ENCODE measurements at regions not wholly inside any gene's neighbourhood (a gene's known extent, or its start where the extent isn't known, plus 50 kb on each side); places are given as distances from the start of the nearest gene placed in this dataset.

- H3K27ac ChIP-seq = no peak overlapping the region
- no peaks in the 10 kb centered on the region for H3K27me3 ChIP-seq
- no peaks in the 10 kb centered on the region for H4K20me1 ChIP-seq
- TF ChIP-seq Cebpa-rat (IDR thresholded peaks at IDR 0.05) = no peak
- no peaks in the 10 kb centered on the region for H3K4me1 ChIP-seq
- H3K36me3 ChIP-seq = no peaks in the 10 kb centered on the region
- H3K9me3 ChIP-seq (replicated peaks in 1 of 11) = peaks cover 0 to 5% (median 0%) of the 10 kb centered on the region in 11 experiments; a peak in 2 of 22 replicates
- no peak overlapping the region for H3K4me3 ChIP-seq
- H3K4me2 ChIP-seq = no peak overlapping the region
- H3K9ac ChIP-seq = no peak overlapping the region
Observed at GRCh38 chr5:136538534-136538933, 173.2 kb upstream of the TRPC7 start.

GRCh38 chr5:136529081-136529480, 163.7 kb upstream of the TRPC7 start:
- H3K4me1 ChIP-seq = peaks cover 0 to 14% (median 0%) of the 10 kb centered on the region in 10 experiments; a peak in 4 of 20 replicates
- H3K9ac ChIP-seq = no peak overlapping the region
- no peak overlapping the region for H3K27ac ChIP-seq
- H3K27me3 ChIP-seq = peaks cover 0 to 4% (median 0%) of the 10 kb centered on the region in 11 experiments; a peak in 1 of 22 replicates
- H3K36me3 ChIP-seq = no peaks in the 10 kb centered on the region
- H3K4me2 ChIP-seq = 0 out of 22 replicates have a peak overlapping the region, but pooled peaks of 1 of the 11 experiments have one; percentile 16
- 0 out of 22 replicates have a peak, but pooled peaks cover 0 to under 1% (median 0%) of the 10 kb centered on the region in 11 experiments for H3K9me3 ChIP-seq (replicated peaks in 1 of 11)
- H4K20me1 ChIP-seq = no peaks in the 10 kb centered on the region
- no peak overlapping the region for H3K4me3 ChIP-seq
- TF ChIP-seq Cebpa-rat (IDR thresholded peaks at IDR 0.05) = no peak

GRCh38 chr5:136528481-136529030, 163.2 kb upstream of the TRPC7 start:
- peak overlapping the region in 1 of 11 experiments; percentile 16; a peak in 2 of 22 replicates for H3K4me2 ChIP-seq
- H4K20me1 ChIP-seq = no peaks in the 10 kb centered on the region
- H3K27ac ChIP-seq = no peak overlapping the region
- no peak for TF ChIP-seq Cebpa-rat (IDR thresholded peaks at IDR 0.05)
- H3K27me3 ChIP-seq = peaks cover 0 to 4% (median 0%) of the 10 kb centered on the region in 11 experiments; a peak in 1 of 22 replicates
- H3K4me3 ChIP-seq = no peak overlapping the region
- H3K4me1 ChIP-seq = peaks cover 0 to 14% (median 0%) of the 10 kb centered on the region in 10 experiments; a peak in 4 of 20 replicates
- no peaks in the 10 kb centered on the region for H3K36me3 ChIP-seq
- peaks cover 0 to 5% (median 0%) of the 10 kb centered on the region in 11 experiments; a peak in 2 of 22 replicates for H3K9me3 ChIP-seq (replicated peaks in 1 of 11)
- no peak overlapping the region for H3K9ac ChIP-seq

GRCh38 chr5:136527311-136527710, 162.0 kb upstream of the TRPC7 start:
- no peak overlapping the region for H3K9ac ChIP-seq
- no peaks in the 10 kb centered on the region for H3K36me3 ChIP-seq
- no peak overlapping the region for H3K4me3 ChIP-seq
- no peaks in the 10 kb centered on the region for H4K20me1 ChIP-seq
- no peak overlapping the region for H3K4me2 ChIP-seq
- H3K4me1 ChIP-seq = peaks cover 0 to 14% (median 0%) of the 10 kb centered on the region in 10 experiments; a peak in 4 of 20 replicates
- peaks cover 0 to 6% (median 0%) of the 10 kb centered on the region in 11 experiments; a peak in 2 of 22 replicates for H3K9me3 ChIP-seq (replicated peaks in 1 of 11)
- no peak for TF ChIP-seq Cebpa-rat (IDR thresholded peaks at IDR 0.05)
- no peak overlapping the region for H3K27ac ChIP-seq
- peaks cover 0 to 4% (median 0%) of the 10 kb centered on the region in 11 experiments; a peak in 1 of 22 replicates for H3K27me3 ChIP-seq

- H3K9ac ChIP-seq = no peak overlapping the region
- peaks cover 0 to 14% (median 0%) of the 10 kb centered on the region in 10 experiments; a peak in 4 of 20 replicates for H3K4me1 ChIP-seq
- peaks cover 0 to 4% (median 0%) of the 10 kb centered on the region in 11 experiments; a peak in 1 of 22 replicates for H3K27me3 ChIP-seq
- H3K27ac ChIP-seq = no peak overlapping the region
- TF ChIP-seq Cebpa-rat (IDR thresholded peaks at IDR 0.05) = no peak
- H4K20me1 ChIP-seq = no peaks in the 10 kb centered on the region
- H3K9me3 ChIP-seq (replicated peaks in 1 of 11) = peaks cover 0 to 6% (median 0%) of the 10 kb centered on the region in 11 experiments; a peak in 2 of 22 replicates
- H3K4me2 ChIP-seq = no peak overlapping the region
- no peaks in the 10 kb centered on the region for H3K36me3 ChIP-seq
- H3K4me3 ChIP-seq = no peak overlapping the region
Observed at GRCh38 chr5:136526791-136527190, 161.4 kb upstream of the TRPC7 start.

- peaks cover 0 to 6% (median 0%) of the 10 kb centered on the region in 11 experiments; a peak in 2 of 22 replicates for H3K9me3 ChIP-seq (replicated peaks in 1 of 11)
- H3K4me1 ChIP-seq = peaks cover 0 to 18% (median 0%) of the 10 kb centered on the region in 10 experiments; a peak in 5 of 20 replicates
- no peak overlapping the region for H3K27ac ChIP-seq
- H3K4me3 ChIP-seq = no peak overlapping the region
- peaks cover 0 to 4% (median 0%) of the 10 kb centered on the region in 11 experiments; a peak in 1 of 22 replicates for H3K27me3 ChIP-seq
- H3K4me2 ChIP-seq = no peak overlapping the region
- no peak for TF ChIP-seq Cebpa-rat (IDR thresholded peaks at IDR 0.05)
- no peaks in the 10 kb centered on the region for H3K36me3 ChIP-seq
- H4K20me1 ChIP-seq = no peaks in the 10 kb centered on the region
- H3K9ac ChIP-seq = no peak overlapping the region
Observed at GRCh38 chr5:136526021-136526420, 160.7 kb upstream of the TRPC7 start.

- H3K27ac ChIP-seq = no peak overlapping the region
- H4K20me1 ChIP-seq = no peaks in the 10 kb centered on the region
- no peak for TF ChIP-seq Cebpa-rat (IDR thresholded peaks at IDR 0.05)
- H3K36me3 ChIP-seq = no peaks in the 10 kb centered on the region
- no peak overlapping the region for H3K9ac ChIP-seq
- H3K9me3 ChIP-seq (replicated peaks in 1 of 11) = peaks cover 0 to 6% (median 0%) of the 10 kb centered on the region in 11 experiments; a peak in 2 of 22 replicates
- H3K4me1 ChIP-seq = peaks cover 0 to 18% (median 0%) of the 10 kb centered on the region in 10 experiments; a peak in 5 of 20 replicates
- no peak overlapping the region for H3K4me2 ChIP-seq
- H3K27me3 ChIP-seq = peaks cover 0 to 4% (median 0%) of the 10 kb centered on the region in 11 experiments; a peak in 1 of 22 replicates
- no peak overlapping the region for H3K4me3 ChIP-seq
Observed at GRCh38 chr5:136525597-136525996, 160.3 kb upstream of the TRPC7 start.

- H3K9ac ChIP-seq = no peak overlapping the region
Observed at GRCh38 chr5:136522217-136522956, 157.0 kb upstream of the TRPC7 start.

GRCh38 chr5:136521696-136522095, 156.4 kb upstream of the TRPC7 start:
- Histone ChIP-seq H4K20me1 (no peaks in the 10 kb centered on the region), H3K9me3 (replicated peaks in 1 of 11) (peaks cover 0 to 6% (median 0%) of the 10 kb centered on the region in 11 experiments; a peak in 2 of 22 replicates), H3K36me3 (no peaks in the 10 kb centered on the region), H3K27me3 (no peaks in the 10 kb centered on the region), H3K4me2 (peak overlapping the region in 1 of 11 experiments; percentile 18; a peak in 1 of 22 replicates), H3K9ac (no peak overlapping the region), H3K4me1 (peaks cover 4 to 28% (median 22%) of the 10 kb centered on the region in 10 experiments; a peak in 18 of 20 replicates), H3K27ac (no peak overlapping the region), H3K4me3 (no peak overlapping the region)
- TF ChIP-seq Cebpa-rat (IDR thresholded peaks at IDR 0.05) = no peak

More at GRCh38 chr5:136522217-136522956, 157.0 kb upstream of the TRPC7 start:
- TF ChIP-seq Cebpa-rat (IDR thresholded peaks at IDR 0.05) = no peak
- H3K4me2 ChIP-seq = no peak overlapping the region
- H4K20me1 ChIP-seq = no peaks in the 10 kb centered on the region
- H3K27me3 ChIP-seq = no peaks in the 10 kb centered on the region
- H3K4me1 ChIP-seq = peaks cover 0 to 21% (median 15%) of the 10 kb centered on the region in 10 experiments; a peak in 14 of 20 replicates
- no peaks in the 10 kb centered on the region for H3K36me3 ChIP-seq
- H3K4me3 ChIP-seq = no peak overlapping the region
- no peak overlapping the region for H3K27ac ChIP-seq
- peaks cover 0 to 6% (median 0%) of the 10 kb centered on the region in 11 experiments; a peak in 2 of 22 replicates for H3K9me3 ChIP-seq (replicated peaks in 1 of 11)

Measured in BLaER1 treated with 17β-estradiol and CSF1 and Interleukin-3, amounts not matched to agents 10 nM and 100 nM (cell line).